ENCODE measurements at regions not wholly inside any gene's neighbourhood (a gene's known extent, or its start where the extent isn't known, plus 50 kb on each side); places are given as distances from the start of the nearest gene placed in this dataset.
"Not testable (repeated sequence)": the region's sequence is repeated elsewhere in the genome, so short reads cannot be mapped to it uniquely, and the experiment has no call there.

- Histone ChIP-seq H3K27ac (ENCODE audit: low read length) (no peak overlapping the region), H3K4me3 (ENCODE audit: control insufficient read depth in 1 of 2, extremely low read depth in 1 of 2, low read length in 1 of 2) (no peak overlapping the region), H3K4me1 (ENCODE audit: control insufficient read depth in 1 of 2, extremely low read depth in 1 of 2, insufficient read depth in 2 of 2, low read length in 2 of 2) (no peaks in the 10 kb centered on the region), H3K27me3 (replicated peaks in 1 of 2; ENCODE audit: control insufficient read depth in 2 of 2, extremely low read depth in 1 of 2, insufficient read depth in 2 of 2, low read length in 1 of 2) (peaks cover 0 to 10% of the 10 kb centered on the region in 2 experiments), H3K9me3 (no peaks in the 10 kb centered on the region), H3K36me3 (ENCODE audit: control insufficient read depth in 2 of 2, extremely low read depth in 1 of 2, insufficient read depth in 1 of 2, low read length in 1 of 2) (no peaks in the 10 kb centered on the region)
- H3K4me1 Mint-ChIP-seq: no peaks in the 10 kb centered on the region
- ATAC-seq (replicated peaks in 1 of 4) (no peak), DNase-seq (no peak)
- no peak overlapping the region for H3K4me3 Mint-ChIP-seq
- peaks cover 0 to 3% (median 0%) of the 10 kb centered on the region in 3 donors for H3K9me3 Mint-ChIP-seq
- H3K36me3 Mint-ChIP-seq: no peaks in the 10 kb centered on the region
- peaks cover 14 to 27% of the 10 kb centered on the region in 2 donors for H3K27me3 Mint-ChIP-seq
- POLR2A ChIA-PET: no interaction called here
- WGBS (ENCODE audit: insufficient coverage): no CpG with 5 or more reads among the region's 3 CpGs
- H3K27ac Mint-ChIP-seq: no peak overlapping the region
- CTCF ChIA-PET: no interaction called here
Measured at GRCh38 chr4:86450861-86451260, 91.0 kb upstream of the MAPK10 start.

GRCh38 chr4:86451560-86452330 lies 91.9 kb upstream of the MAPK10 start:
- ChIA-PET POLR2A (no interaction called here), CTCF (no interaction called here)
- Histone ChIP-seq H3K36me3 (ENCODE audit: control insufficient read depth in 2 of 2, extremely low read depth in 1 of 2, insufficient read depth in 1 of 2, low read length in 1 of 2) (no peaks in the 10 kb centered on the region), H3K9me3 (no peaks in the 10 kb centered on the region), H3K4me1 (ENCODE audit: control insufficient read depth in 1 of 2, extremely low read depth in 1 of 2, insufficient read depth in 2 of 2, low read length in 2 of 2) (no peaks in the 10 kb centered on the region), H3K27ac (ENCODE audit: low read length) (no peak overlapping the region), H3K27me3 (replicated peaks in 1 of 2; ENCODE audit: control insufficient read depth in 2 of 2, extremely low read depth in 1 of 2, insufficient read depth in 2 of 2, low read length in 1 of 2) (peaks cover 0 to 10% of the 10 kb centered on the region in 2 experiments), H3K4me3 (ENCODE audit: control insufficient read depth in 1 of 2, extremely low read depth in 1 of 2, low read length in 1 of 2) (no peak overlapping the region)
- H3K4me1 Mint-ChIP-seq: no peaks in the 10 kb centered on the region
- DNase-seq: no peak
- WGBS (ENCODE audit: insufficient coverage): 50% methylated on average over 2 of the region's 7 CpGs
- no peak overlapping the region for H3K27ac Mint-ChIP-seq
- no peak for ATAC-seq (replicated peaks in 1 of 4)
- H3K27me3 Mint-ChIP-seq: peaks cover 14 to 27% of the 10 kb centered on the region in 2 donors
- no peak overlapping the region for H3K4me3 Mint-ChIP-seq
- H3K36me3 Mint-ChIP-seq: no peaks in the 10 kb centered on the region
- H3K9me3 Mint-ChIP-seq: peaks cover 0 to 3% (median 0%) of the 10 kb centered on the region in 3 donors

GRCh38 chr4:86452422-86452891 lies 92.6 kb upstream of the MAPK10 start:
- Histone ChIP-seq H3K9me3 (no peaks in the 10 kb centered on the region), H3K27me3 (replicated peaks in 1 of 2; ENCODE audit: control insufficient read depth in 2 of 2, extremely low read depth in 1 of 2, insufficient read depth in 2 of 2, low read length in 1 of 2) (peaks cover 0 to 10% of the 10 kb centered on the region in 2 experiments), H3K36me3 (ENCODE audit: control insufficient read depth in 2 of 2, extremely low read depth in 1 of 2, insufficient read depth in 1 of 2, low read length in 1 of 2) (no peaks in the 10 kb centered on the region), H3K4me1 (ENCODE audit: control insufficient read depth in 1 of 2, extremely low read depth in 1 of 2, insufficient read depth in 2 of 2, low read length in 2 of 2) (no peaks in the 10 kb centered on the region), H3K4me3 (ENCODE audit: control insufficient read depth in 1 of 2, extremely low read depth in 1 of 2, low read length in 1 of 2) (no peak overlapping the region), H3K27ac (ENCODE audit: low read length) (no peak overlapping the region)
- Mint-ChIP-seq H3K4me3 (no peak overlapping the region), H3K36me3 (no peaks in the 10 kb centered on the region), H3K27ac (no peak overlapping the region), H3K27me3 (peaks cover 14 to 29% of the 10 kb centered on the region in 2 donors), H3K4me1 (no peaks in the 10 kb centered on the region), H3K9me3 (peaks cover 0 to 3% (median 0%) of the 10 kb centered on the region in 3 donors)
- WGBS (ENCODE audit: insufficient coverage): 89% methylated on average over 5 of the region's 10 CpGs
- ChIA-PET POLR2A (no interaction called here), CTCF (interaction anchor here in 1 of 2 donors (1.4 kb wide), 1 partner anchor 46 kb away, joined by 3 read pairs; no protein-coding TSS in a partner anchor)
- ATAC-seq (replicated peaks in 1 of 4) (no peak), DNase-seq (no peak)

GRCh38 chr4:86452924-86453531 lies 93.2 kb upstream of the MAPK10 start:
- Histone ChIP-seq H3K27me3 (replicated peaks in 1 of 2; ENCODE audit: control insufficient read depth in 2 of 2, extremely low read depth in 1 of 2, insufficient read depth in 2 of 2, low read length in 1 of 2) (peaks cover 0 to 10% of the 10 kb centered on the region in 2 experiments), H3K4me1 (ENCODE audit: control insufficient read depth in 1 of 2, extremely low read depth in 1 of 2, insufficient read depth in 2 of 2, low read length in 2 of 2) (no peaks in the 10 kb centered on the region), H3K36me3 (ENCODE audit: control insufficient read depth in 2 of 2, extremely low read depth in 1 of 2, insufficient read depth in 1 of 2, low read length in 1 of 2) (no peaks in the 10 kb centered on the region), H3K4me3 (ENCODE audit: control insufficient read depth in 1 of 2, extremely low read depth in 1 of 2, low read length in 1 of 2) (no peak overlapping the region), H3K27ac (ENCODE audit: low read length) (no peak overlapping the region), H3K9me3 (no peaks in the 10 kb centered on the region)
- peaks cover 0 to 3% (median 0%) of the 10 kb centered on the region in 3 donors for H3K9me3 Mint-ChIP-seq
- CTCF ChIA-PET: interaction anchor here in 1 of 2 donors (1.4 kb wide), 1 partner anchor 46 kb away, joined by 3 read pairs; no protein-coding TSS in a partner anchor
- no peaks in the 10 kb centered on the region for H3K36me3 Mint-ChIP-seq
- 78% methylated on average over 3 of the region's 11 CpGs for WGBS (ENCODE audit: insufficient coverage)
- H3K4me1 Mint-ChIP-seq: no peaks in the 10 kb centered on the region
- no peak overlapping the region for H3K27ac Mint-ChIP-seq
- H3K27me3 Mint-ChIP-seq: peaks cover 14 to 30% of the 10 kb centered on the region in 2 donors
- DNase-seq: no peak
- no peak for ATAC-seq (replicated peaks in 1 of 4)
- H3K4me3 Mint-ChIP-seq: no peak overlapping the region
- POLR2A ChIA-PET: no interaction called here

- H3K4me1 ChIP-seq (ENCODE audit: control insufficient read depth in 1 of 2, extremely low read depth in 1 of 2, insufficient read depth in 2 of 2, low read length in 2 of 2); H3K36me3 ChIP-seq (ENCODE audit: control insufficient read depth in 2 of 2, extremely low read depth in 1 of 2, insufficient read depth in 1 of 2, low read length in 1 of 2); H3K36me3 Mint-ChIP-seq; ATAC-seq (replicated peaks in 1 of 4); H3K27ac ChIP-seq (ENCODE audit: low read length); H3K27ac Mint-ChIP-seq; H3K9me3 ChIP-seq; H3K4me1 Mint-ChIP-seq; POLR2A ChIA-PET; H3K9me3 Mint-ChIP-seq; DNase-seq; H3K4me3 ChIP-seq (ENCODE audit: control insufficient read depth in 1 of 2, extremely low read depth in 1 of 2, low read length in 1 of 2); H3K4me3 Mint-ChIP-seq: not testable (repeated sequence)
- peaks cover 14 to 30% of the 10 kb centered on the region in 2 donors for H3K27me3 Mint-ChIP-seq
- H3K27me3 ChIP-seq (replicated peaks in 1 of 2; ENCODE audit: control insufficient read depth in 2 of 2, extremely low read depth in 1 of 2, insufficient read depth in 2 of 2, low read length in 1 of 2): peaks cover 0 to 10% of the 10 kb centered on the region in 2 experiments
- no CpG with 5 or more reads among the region's 2 CpGs for WGBS (ENCODE audit: insufficient coverage)
- CTCF ChIA-PET: interaction anchor here in 1 of 2 donors (1.4 kb wide), 1 partner anchor 45 kb away, joined by 3 read pairs; no protein-coding TSS in a partner anchor
Measured at GRCh38 chr4:86453611-86454072, 93.8 kb upstream of the MAPK10 start.

- H3K27me3 ChIP-seq (replicated peaks in 1 of 2; ENCODE audit: control insufficient read depth in 2 of 2, extremely low read depth in 1 of 2, insufficient read depth in 2 of 2, low read length in 1 of 2): no peaks in the 10 kb centered on the region
- no peaks in the 10 kb centered on the region for H3K36me3 ChIP-seq (ENCODE audit: control insufficient read depth in 2 of 2, extremely low read depth in 1 of 2, insufficient read depth in 1 of 2, low read length in 1 of 2)
- H3K9me3 Mint-ChIP-seq: peaks cover 8 to 19% (median 19%) of the 10 kb centered on the region in 3 donors
- no peaks in the 10 kb centered on the region for H3K4me1 Mint-ChIP-seq
- DNase-seq: no peak
- no peaks in the 10 kb centered on the region for H3K36me3 Mint-ChIP-seq
- peaks cover 0 to 4% of the 10 kb centered on the region in 2 donors for H3K27me3 Mint-ChIP-seq
- H3K4me1 ChIP-seq (ENCODE audit: control insufficient read depth in 1 of 2, extremely low read depth in 1 of 2, insufficient read depth in 2 of 2, low read length in 2 of 2): no peaks in the 10 kb centered on the region
- 83% methylated on average over 3 of the region's 5 CpGs for WGBS (ENCODE audit: insufficient coverage)
- POLR2A ChIA-PET: no interaction called here
- H3K4me3 Mint-ChIP-seq: no peak overlapping the region
- H3K27ac Mint-ChIP-seq: no peak overlapping the region
- no peak overlapping the region for H3K27ac ChIP-seq (ENCODE audit: low read length)
- ATAC-seq (replicated peaks in 1 of 4): no peak
- H3K4me3 ChIP-seq (ENCODE audit: control insufficient read depth in 1 of 2, extremely low read depth in 1 of 2, low read length in 1 of 2): no peak overlapping the region
- CTCF ChIA-PET: interaction anchor here in 1 of 2 donors (0.9 kb wide), 1 partner anchor 37 kb away, joined by 3 read pairs; no protein-coding TSS in a partner anchor
- no peaks in the 10 kb centered on the region for H3K9me3 ChIP-seq
Measured at GRCh38 chr4:86461849-86462248, 102.0 kb upstream of the MAPK10 start.
